ENCODE measurements at regions not wholly inside any gene's neighbourhood (a gene's known extent, or its start where the extent isn't known, plus 50 kb on each side); places are given as distances from the start of the nearest gene placed in this dataset.

- H3K36me3 ChIP-seq (ENCODE audit: insufficient read depth, low read length): no peaks in the 10 kb centered on the region
- no peaks in the 10 kb centered on the region for H3F3A ChIP-seq (ENCODE audit: insufficient read depth, low read length, poor library complexity, severe bottlenecking)
- no peak overlapping the region for H3K4me3 ChIP-seq (ENCODE audit: low read length)
- no peak overlapping the region for H3K4me2 ChIP-seq (ENCODE audit: low read length)
- H3K9ac ChIP-seq (ENCODE audit: low read length): no peak overlapping the region
- no peaks in the 10 kb centered on the region for H4K20me1 ChIP-seq (ENCODE audit: insufficient read depth)
- H3K9me3 ChIP-seq (ENCODE audit: low read length): no peaks in the 10 kb centered on the region
- H3K27ac ChIP-seq (ENCODE audit: low read length): no peak overlapping the region
- H3K27me3 ChIP-seq (ENCODE audit: insufficient read depth, low read depth, low read length): no peaks in the 10 kb centered on the region
- H3K79me2 ChIP-seq (replicated peaks; ENCODE audit: insufficient read depth, low read length): no peaks in the 10 kb centered on the region
- H2AFZ ChIP-seq (ENCODE audit: low read depth, low read length): no peak overlapping the region
- TF ChIP-seq TAF1 (IDR thresholded peaks at IDR 0.05; ENCODE audit: low read depth): no peak
- TF ChIP-seq MXI1 (conservative IDR thresholded peaks at IDR 0.05; ENCODE audit: poor library complexity, severe bottlenecking): no peak
- TF ChIP-seq SMC3 (conservative IDR thresholded peaks at IDR 0.05; ENCODE audit: poor library complexity): no peak
- no peak for TF ChIP-seq RAD21 (conservative IDR thresholded peaks at IDR 0.05)
- TF ChIP-seq EP300 (conservative IDR thresholded peaks at IDR 0.05; ENCODE audit: poor library complexity, severe bottlenecking): no peak
- TF ChIP-seq REST (IDR thresholded peaks at IDR 0.05; ENCODE audit: borderline replicate concordance): no peak
- no peak for TF ChIP-seq POLR2AphosphoS5 (IDR thresholded peaks at IDR 0.05)
- no peaks in the 10 kb centered on the region for H3K9me2 ChIP-seq (ENCODE audit: insufficient read depth, low read length)
Observed at GRCh38 chr7:153043440-153043839, 283.9 kb downstream of the ACTR3B start.

- Histone ChIP-seq H4K20me1 (ENCODE audit: insufficient read depth) (no peaks in the 10 kb centered on the region), H3K4me2 (ENCODE audit: low read length) (no peak overlapping the region), H2AFZ (ENCODE audit: low read depth, low read length) (no peak overlapping the region), H3K9me2 (ENCODE audit: insufficient read depth, low read length) (no peaks in the 10 kb centered on the region), H3K9ac (ENCODE audit: low read length) (no peak overlapping the region), H3K27ac (ENCODE audit: low read length) (peak overlapping the region; percentile 28), H3K36me3 (ENCODE audit: insufficient read depth, low read length) (no peaks in the 10 kb centered on the region), H3F3A (ENCODE audit: insufficient read depth, low read length, poor library complexity, severe bottlenecking) (no peaks in the 10 kb centered on the region), H3K9me3 (ENCODE audit: low read length) (no peaks in the 10 kb centered on the region), H3K4me3 (ENCODE audit: low read length) (no peak overlapping the region), H3K27me3 (ENCODE audit: insufficient read depth, low read depth, low read length) (no peaks in the 10 kb centered on the region), H3K79me2 (replicated peaks; ENCODE audit: insufficient read depth, low read length) (no peaks in the 10 kb centered on the region)
- TF ChIP-seq REST (IDR thresholded peaks at IDR 0.05; ENCODE audit: borderline replicate concordance) (no peak), POLR2AphosphoS5 (IDR thresholded peaks at IDR 0.05) (no peak), MXI1 (conservative IDR thresholded peaks at IDR 0.05; ENCODE audit: poor library complexity, severe bottlenecking) (no peak), EP300 (conservative IDR thresholded peaks at IDR 0.05; ENCODE audit: poor library complexity, severe bottlenecking) (no peak), TAF1 (IDR thresholded peaks at IDR 0.05; ENCODE audit: low read depth) (no peak), CTCF (IDR thresholded peaks at IDR 0.05; ENCODE audit: poor library complexity, severe bottlenecking) (no peak)
Observed at GRCh38 chr7:153044981-153045380, 285.4 kb downstream of the ACTR3B start.
